Spleen (tissue), 11 donors: ENCODE measurements at regions not wholly inside any gene's neighbourhood (a gene's known extent, or its start where the extent isn't known, plus 50 kb on each side); places are given as distances from the start of the nearest gene placed in this dataset.

Source experiments
- DNase-seq: peaks from one replicate; pipeline ENCODE4 v3.0.0-alpha.2; 2020
- H3K27ac ChIP-seq, 8 donors: fragments of 200-600 bp; sonication (generic) in 7 of 8; 1 replicate in 4 of 8; 2 replicates in 4 of 8; pipeline versions ENCODE4 v1.5.0 to v1.8.0; 2016 to 2021; ENCODE audit warnings: inconsistent platforms in 4 of 8, mild to moderate bottlenecking in 4 of 8, moderate library complexity in 1 of 8
- H3K27me3 ChIP-seq, 7 donors: fragments of 200-600 bp; sonication (generic) in 6 of 7; replicated peaks in 1 of 7; 1 replicate in 4 of 7; 2 replicates in 3 of 7; pipeline versions ENCODE4 v1.5.0 to v1.8.0; 2016 to 2021; ENCODE audit warnings: inconsistent platforms in 3 of 7, mild to moderate bottlenecking in 1 of 7
- H3K36me3 ChIP-seq, 6 donors: fragments of 200-600 bp; sonication (generic) in 5 of 6; 1 replicate in 4 of 6; 2 replicates in 2 of 6; pipeline versions ENCODE4 v1.5.0 to v1.8.0; 2016 to 2021; ENCODE audit warnings: inconsistent platforms in 2 of 6
- H3K4me1 ChIP-seq, 6 donors: fragments of 200-600 bp; sonication (generic) in 5 of 6; 1 replicate in 3 of 6; 2 replicates in 3 of 6; pipeline versions ENCODE4 v1.5.0 to v1.8.0; 2016 to 2021; ENCODE audit warnings: inconsistent platforms in 3 of 6
- H3K4me3 ChIP-seq, 8 donors: fragments of 200-600 bp; sonication (generic) in 7 of 8; 1 replicate in 4 of 8; 2 replicates in 4 of 8; pipeline versions ENCODE4 v1.5.0 to v1.8.0; 2016 to 2021; ENCODE audit warnings: inconsistent platforms in 4 of 8, mild to moderate bottlenecking in 4 of 8, moderate library complexity in 2 of 8
- H3K9me3 ChIP-seq, 8 donors: fragments of 200-600 bp; sonication (generic) in 7 of 8; 1 replicate in 4 of 8; 2 replicates in 4 of 8; pipeline versions ENCODE4 v1.5.0 to v1.8.0; 2016 to 2021; ENCODE audit warnings: inconsistent platforms in 4 of 8
- CTCF ChIP-seq, 11 experiments: fragments of 200-600 bp in 7 of 11; fragments of 450-650 bp in 4 of 11; sonication (generic) in 4 of 11; IDR thresholded peaks in 8 of 11; conservative IDR thresholded peaks in 3 of 11; 1 replicate in 7 of 11; 2 replicates in 4 of 11; pipeline versions ENCODE4 v1.4.0 to v1.8.0; 2016 to 2021; ENCODE audit warnings: antibody characterized with exemption in 11 of 11, inconsistent platforms in 4 of 11, mild to moderate bottlenecking in 1 of 11
- POLR2A ChIP-seq, 3 donors: fragments of 450-650 bp; IDR thresholded peaks; one replicate each; pipeline ENCODE4 v1.5.1; 2017; ENCODE audit warnings: antibody characterized with exemption in 3 of 3, mild to moderate bottlenecking in 1 of 3
- POLR2AphosphoS5 ChIP-seq, 3 donors: sonication (generic); formaldehyde crosslinking; IDR thresholded peaks; one replicate each; pipeline ENCODE4 v1.5.1; 2017; ENCODE audit warnings: antibody characterized with exemption in 3 of 3
- WGBS, 5 donors: extraction: QIAGEN DNeasy Blood & Tissue Kit in 3 of 5; methylation state at CpG; one replicate each; pipeline versions ENCODE4 v1.1.5 to v1.1.7; 2013 to 2018; 5-methylcytosine and 5-hydroxymethylcytosine counted together
- intact Hi-C: fragments of 100-400 bp; cut with DNase I; formaldehyde crosslinking; loops from one replicate; pipeline ENCODE4 v1.15.0; 2023; ENCODE audit warnings: low total_unique reads
- donor health status: healthy with polysubstance abuse.
- donor health status: DM: no; HTN: no; CAD: no; lungs with moderate emphysema.
- donor health status: DM: no; HTN: no; CAD: no.
- donor health status: Bipolar disorder and iron deficiency.
- donor health status: healthy.
- donor health status: DM: no; HTN: no; CAD: no.
- donor health status: DM: yes; HTN: yes; CAD: no.

- H3K4me3 ChIP-seq = no peak overlapping the region
- intact Hi-C loops = no loop called here
- TF ChIP-seq POLR2A (IDR thresholded peaks at IDR 0.05) (no peak), POLR2AphosphoS5 (IDR thresholded peaks at IDR 0.05) (no peak), CTCF (IDR thresholded peaks at IDR 0.05 in 8 of 11, conservative IDR thresholded peaks at IDR 0.05 in 3 of 11) (no peak)
- no peaks in the 10 kb centered on the region for H3K4me1 ChIP-seq
- no peaks in the 10 kb centered on the region for H3K27me3 ChIP-seq
- no peak overlapping the region for H3K27ac ChIP-seq
- no peaks in the 10 kb centered on the region for H3K9me3 ChIP-seq
- no peaks in the 10 kb centered on the region for H3K36me3 ChIP-seq
- no peak for DNase-seq
Observed at GRCh38 chr5:142250119-142250518, 74.7 kb downstream of the SPRY4 start.

GRCh38 chr5:142248853-142249462 lies 75.9 kb downstream of the SPRY4 start:
- H3K4me3 ChIP-seq = no peak overlapping the region
- no peaks in the 10 kb centered on the region for H3K27me3 ChIP-seq
- H3K9me3 ChIP-seq = no peaks in the 10 kb centered on the region
- H3K27ac ChIP-seq = no peak overlapping the region
- no peaks in the 10 kb centered on the region for H3K36me3 ChIP-seq
- H3K4me1 ChIP-seq = no peaks in the 10 kb centered on the region
- intact Hi-C loops = no loop called here
- DNase-seq = no peak
- 80 to 92% (median 86%) methylated on average over 14 of the region's 14 CpGs for WGBS, 5 donors
- TF ChIP-seq POLR2AphosphoS5 (IDR thresholded peaks at IDR 0.05) (no peak), CTCF (IDR thresholded peaks at IDR 0.05 in 8 of 11, conservative IDR thresholded peaks at IDR 0.05 in 3 of 11) (no peak), POLR2A (IDR thresholded peaks at IDR 0.05) (no peak)

GRCh38 chr5:142246258-142246657 lies 78.6 kb downstream of the SPRY4 start:
- Histone ChIP-seq H3K4me1 (no peaks in the 10 kb centered on the region), H3K4me3 (no peak overlapping the region), H3K27ac (peak overlapping the region in 2 of 8 donors; percentile 15 to 33), H3K36me3 (no peaks in the 10 kb centered on the region), H3K27me3 (no peaks in the 10 kb centered on the region), H3K9me3 (peaks cover 0 to 13% (median under 1%) of the 10 kb centered on the region in 8 donors)
- no peak for DNase-seq
- no peak for TF ChIP-seq POLR2A (IDR thresholded peaks at IDR 0.05)
- no peak for TF ChIP-seq POLR2AphosphoS5 (IDR thresholded peaks at IDR 0.05)
- WGBS, 5 donors = 77 to 89% (median 83%) methylated on average over 9 of the region's 9 CpGs
- intact Hi-C loops = no loop called here

- peak overlapping the region in 2 of 8 donors; percentile 15 to 33 for H3K27ac ChIP-seq
- H3K36me3 ChIP-seq = no peaks in the 10 kb centered on the region
- DNase-seq = no peak
- intact Hi-C loops = no loop called here
- no peaks in the 10 kb centered on the region for H3K4me1 ChIP-seq
- no peaks in the 10 kb centered on the region for H3K27me3 ChIP-seq
- 52 to 84% (median 78%) methylated on average over 5 of the region's 5 CpGs for WGBS, 5 donors
- no peak for TF ChIP-seq POLR2AphosphoS5 (IDR thresholded peaks at IDR 0.05)
- no peak for TF ChIP-seq CTCF (IDR thresholded peaks at IDR 0.05 in 8 of 11, conservative IDR thresholded peaks at IDR 0.05 in 3 of 11)
- no peak for TF ChIP-seq POLR2A (IDR thresholded peaks at IDR 0.05)
- H3K4me3 ChIP-seq = no peak overlapping the region
- H3K9me3 ChIP-seq = peaks cover 0 to 13% (median under 1%) of the 10 kb centered on the region in 8 donors
Observed at GRCh38 chr5:142245786-142246185, 79.0 kb downstream of the SPRY4 start.
